ENCODE measurements at regions not wholly inside any gene's neighbourhood (a gene's known extent, or its start where the extent isn't known, plus 50 kb on each side); places are given as distances from the start of the nearest gene placed in this dataset.
"Not testable (repeated sequence)": the region's sequence is repeated elsewhere in the genome, so short reads cannot be mapped to it uniquely, and the experiment has no call there.

- Histone ChIP-seq H3K27me3 (ENCODE audit: insufficient read depth, low read length) (no peaks in the 10 kb centered on the region), H3K27ac (ENCODE audit: low read depth, low read length) (no peak overlapping the region), H3K9me3 (ENCODE audit: insufficient read depth, low read depth, low read length) (no peaks in the 10 kb centered on the region), H3K4me1 (ENCODE audit: insufficient read depth, low read length) (peaks cover 1% of the 10 kb centered on the region), H3K79me2 (ENCODE audit: insufficient read depth, low read length) (peaks cover 88% of the 10 kb centered on the region), H3K4me3 (ENCODE audit: insufficient read depth, low read depth, low read length) (no peak overlapping the region), H4K20me1 (ENCODE audit: insufficient read depth, low read length) (peaks cover 52% of the 10 kb centered on the region), H3K4me2 (ENCODE audit: low read length) (no peak overlapping the region), H3K36me3 (ENCODE audit: insufficient read depth, low read length) (no peaks in the 10 kb centered on the region), H2AFZ (ENCODE audit: low read depth, low read length) (no peak overlapping the region), H3K9ac (ENCODE audit: low read length) (no peak overlapping the region)
- DNase-seq (ENCODE audit: low read depth), result no peak
- Mint-ChIP-seq H3K4me3 (ENCODE audit: unreplicated experiment) (no peak overlapping the region), H3K27ac (ENCODE audit: unreplicated experiment) (no peak overlapping the region), H3K4me1 (ENCODE audit: low read depth, unreplicated experiment) (peaks cover 35% of the 10 kb centered on the region), H3K27me3 (ENCODE audit: low read depth, unreplicated experiment) (no peaks in the 10 kb centered on the region), H3K36me3 (ENCODE audit: low read depth, unreplicated experiment) (peaks cover 11% of the 10 kb centered on the region), H3K9me3 (ENCODE audit: unreplicated experiment) (no peaks in the 10 kb centered on the region)
- TF ChIP-seq EZH2 (IDR thresholded peaks at IDR 0.05; ENCODE audit: insufficient read depth, low read length) (no peak), CTCF (IDR thresholded peaks at IDR 0.05; ENCODE audit: insufficient read depth, low read depth, low read length) (no peak)
- no peak for FAIRE-seq
Measured at GRCh38 chr6:56789342-56789741, 146.7 kb upstream of the DST start.

GRCh38 chr6:56787209-56787608 lies 144.5 kb upstream of the DST start:
- no peaks in the 10 kb centered on the region for H3K9me3 Mint-ChIP-seq (ENCODE audit: unreplicated experiment)
- peaks cover 29% of the 10 kb centered on the region for H3K4me1 Mint-ChIP-seq (ENCODE audit: low read depth, unreplicated experiment)
- DNase-seq (ENCODE audit: low read depth) (peak; percentile 81), FAIRE-seq (no peak)
- peaks cover 67% of the 10 kb centered on the region for H3K79me2 ChIP-seq (ENCODE audit: insufficient read depth, low read length)
- peak overlapping the region; percentile 49 for H3K27ac ChIP-seq (ENCODE audit: low read depth, low read length)
- TF ChIP-seq CTCF (IDR thresholded peaks at IDR 0.05; ENCODE audit: insufficient read depth, low read depth, low read length) (no peak), EZH2 (IDR thresholded peaks at IDR 0.05; ENCODE audit: insufficient read depth, low read length) (no peak)
- no peaks in the 10 kb centered on the region for H3K9me3 ChIP-seq (ENCODE audit: insufficient read depth, low read depth, low read length)
- H3K4me2 ChIP-seq (ENCODE audit: low read length), result no peak overlapping the region
- H3K27me3 Mint-ChIP-seq (ENCODE audit: low read depth, unreplicated experiment), result no peaks in the 10 kb centered on the region
- H3K27ac Mint-ChIP-seq (ENCODE audit: unreplicated experiment), result peak overlapping the region; percentile 88
- no peaks in the 10 kb centered on the region for H3K36me3 ChIP-seq (ENCODE audit: insufficient read depth, low read length)
- no peak overlapping the region for H3K9ac ChIP-seq (ENCODE audit: low read length)
- no peak overlapping the region for H2AFZ ChIP-seq (ENCODE audit: low read depth, low read length)
- H3K4me1 ChIP-seq (ENCODE audit: insufficient read depth, low read length), result no peaks in the 10 kb centered on the region
- peak overlapping the region; percentile 29 for H3K4me3 Mint-ChIP-seq (ENCODE audit: unreplicated experiment)
- H4K20me1 ChIP-seq (ENCODE audit: insufficient read depth, low read length), result peaks cover 41% of the 10 kb centered on the region
- H3K4me3 ChIP-seq (ENCODE audit: insufficient read depth, low read depth, low read length), result no peak overlapping the region
- peaks cover 14% of the 10 kb centered on the region for H3K36me3 Mint-ChIP-seq (ENCODE audit: low read depth, unreplicated experiment)
- no peaks in the 10 kb centered on the region for H3K27me3 ChIP-seq (ENCODE audit: insufficient read depth, low read length)

GRCh38 chr6:56786256-56786655 lies 143.6 kb upstream of the DST start:
- Mint-ChIP-seq H3K36me3 (ENCODE audit: low read depth, unreplicated experiment) (peaks cover 14% of the 10 kb centered on the region), H3K27me3 (ENCODE audit: low read depth, unreplicated experiment) (no peaks in the 10 kb centered on the region), H3K27ac (ENCODE audit: unreplicated experiment) (peak overlapping the region; percentile 92), H3K9me3 (ENCODE audit: unreplicated experiment) (no peaks in the 10 kb centered on the region), H3K4me1 (ENCODE audit: low read depth, unreplicated experiment) (peaks cover 29% of the 10 kb centered on the region), H3K4me3 (ENCODE audit: unreplicated experiment) (peak overlapping the region; percentile 5)
- H2AFZ ChIP-seq (ENCODE audit: low read depth, low read length), result no peak overlapping the region
- no peaks in the 10 kb centered on the region for H3K4me1 ChIP-seq (ENCODE audit: insufficient read depth, low read length)
- FAIRE-seq, result no peak
- no peaks in the 10 kb centered on the region for H3K36me3 ChIP-seq (ENCODE audit: insufficient read depth, low read length)
- no peak overlapping the region for H3K4me3 ChIP-seq (ENCODE audit: insufficient read depth, low read depth, low read length)
- H4K20me1 ChIP-seq (ENCODE audit: insufficient read depth, low read length), result peaks cover 35% of the 10 kb centered on the region
- no peak overlapping the region for H3K4me2 ChIP-seq (ENCODE audit: low read length)
- H3K27me3 ChIP-seq (ENCODE audit: insufficient read depth, low read length), result no peaks in the 10 kb centered on the region
- DNase-seq (ENCODE audit: low read depth), result no peak
- TF ChIP-seq EZH2 (IDR thresholded peaks at IDR 0.05; ENCODE audit: insufficient read depth, low read length) (no peak), CTCF (IDR thresholded peaks at IDR 0.05; ENCODE audit: insufficient read depth, low read depth, low read length) (no peak)
- peaks cover 57% of the 10 kb centered on the region for H3K79me2 ChIP-seq (ENCODE audit: insufficient read depth, low read length)
- H3K9me3 ChIP-seq (ENCODE audit: insufficient read depth, low read depth, low read length), result no peaks in the 10 kb centered on the region
- no peak overlapping the region for H3K9ac ChIP-seq (ENCODE audit: low read length)
- H3K27ac ChIP-seq (ENCODE audit: low read depth, low read length), result no peak overlapping the region

- Histone ChIP-seq H3K79me2 (ENCODE audit: insufficient read depth, low read length) (peaks cover 50% of the 10 kb centered on the region), H4K20me1 (ENCODE audit: insufficient read depth, low read length) (peaks cover 27% of the 10 kb centered on the region)
- H3K27ac Mint-ChIP-seq (ENCODE audit: unreplicated experiment); H3K36me3 ChIP-seq (ENCODE audit: insufficient read depth, low read length); DNase-seq (ENCODE audit: low read depth); H3K9ac ChIP-seq (ENCODE audit: low read length); H3K4me3 Mint-ChIP-seq (ENCODE audit: unreplicated experiment); H2AFZ ChIP-seq (ENCODE audit: low read depth, low read length); H3K9me3 ChIP-seq (ENCODE audit: insufficient read depth, low read depth, low read length); FAIRE-seq; H3K4me1 ChIP-seq (ENCODE audit: insufficient read depth, low read length); H3K9me3 Mint-ChIP-seq (ENCODE audit: unreplicated experiment); H3K27me3 ChIP-seq (ENCODE audit: insufficient read depth, low read length); H3K27ac ChIP-seq (ENCODE audit: low read depth, low read length); H3K4me2 ChIP-seq (ENCODE audit: low read length); H3K4me3 ChIP-seq (ENCODE audit: insufficient read depth, low read depth, low read length); H3K27me3 Mint-ChIP-seq (ENCODE audit: low read depth, unreplicated experiment): not testable (repeated sequence)
- peaks cover 15% of the 10 kb centered on the region for H3K36me3 Mint-ChIP-seq (ENCODE audit: low read depth, unreplicated experiment)
- peaks cover 29% of the 10 kb centered on the region for H3K4me1 Mint-ChIP-seq (ENCODE audit: low read depth, unreplicated experiment)
Measured at GRCh38 chr6:56785536-56785935, 142.8 kb upstream of the DST start.

Measured in astrocyte (in vitro differentiated cells and primary cell).